ENCODE measurements at regions not wholly inside any gene's neighbourhood (a gene's known extent, or its start where the extent isn't known, plus 50 kb on each side); places are given as distances from the start of the nearest gene placed in this dataset.

DNA sequence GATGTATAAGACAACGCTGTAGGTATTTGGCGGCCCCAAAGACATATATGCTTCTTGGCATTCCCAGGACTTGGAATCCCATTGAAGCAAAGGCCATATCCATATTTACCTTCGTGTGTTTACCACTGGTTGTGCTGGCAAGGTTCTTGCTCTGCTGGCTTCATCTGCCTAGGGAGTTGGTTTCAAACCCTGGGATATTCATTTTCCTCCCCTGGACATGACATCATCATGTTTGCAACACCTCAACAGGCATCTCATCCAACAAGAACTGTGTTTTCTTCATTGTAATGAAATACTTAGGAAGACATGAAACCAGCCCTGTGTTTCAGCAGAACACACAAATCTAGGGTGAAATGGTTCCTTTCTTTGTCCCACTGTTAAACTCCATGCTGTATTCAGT is 77.9 kb upstream of the PHLPP1 start:
- H3K4me1 ChIP-seq = no peaks in the 10 kb centered on the region
- no peak overlapping the region for H3K27ac ChIP-seq
- ATAC-seq = no peak
- H3K27me3 ChIP-seq = no peaks in the 10 kb centered on the region
- no peaks in the 10 kb centered on the region for H3K36me3 ChIP-seq
- H3K9me3 ChIP-seq = no peaks in the 10 kb centered on the region
- H3K4me3 ChIP-seq = no peak overlapping the region
- DNase-seq = no peak
- TF ChIP-seq CTCF (IDR thresholded peaks at IDR 0.05) = no peak
- intact Hi-C loops (cut with DNase I) = no loop called here

GRCh38 chr18:62637807-62638687 is 77.3 kb upstream of the PHLPP1 start:
- ATAC-seq (peak; percentile 77), DNase-seq (no peak)
- intact Hi-C loops (cut with DNase I) = no loop called here
- no peaks in the 10 kb centered on the region for H3K27me3 ChIP-seq
- TF ChIP-seq CTCF (IDR thresholded peaks at IDR 0.05) = peak; percentile 55
- no peak overlapping the region for H3K4me3 ChIP-seq
- H3K9me3 ChIP-seq = no peaks in the 10 kb centered on the region
- no peaks in the 10 kb centered on the region for H3K4me1 ChIP-seq
- H3K36me3 ChIP-seq = no peaks in the 10 kb centered on the region
- no peak overlapping the region for H3K27ac ChIP-seq

GRCh38 chr18:62643181-62643580 is 72.2 kb upstream of the PHLPP1 start:
- Histone ChIP-seq H3K9me3 (no peaks in the 10 kb centered on the region), H3K4me1 (no peaks in the 10 kb centered on the region), H3K36me3 (no peaks in the 10 kb centered on the region), H3K27ac (no peak overlapping the region), H3K4me3 (no peak overlapping the region), H3K27me3 (no peaks in the 10 kb centered on the region)
- intact Hi-C loops (cut with DNase I) = no loop called here
- ATAC-seq (no peak), DNase-seq (no peak)
- no peak for TF ChIP-seq CTCF (IDR thresholded peaks at IDR 0.05)

- no peak for TF ChIP-seq CTCF (IDR thresholded peaks at IDR 0.05)
- Histone ChIP-seq H3K4me3 (no peak overlapping the region), H3K27me3 (no peaks in the 10 kb centered on the region), H3K4me1 (no peaks in the 10 kb centered on the region), H3K27ac (no peak overlapping the region), H3K9me3 (no peaks in the 10 kb centered on the region), H3K36me3 (no peaks in the 10 kb centered on the region)
- DNase-seq (no peak), ATAC-seq (no peak)
- intact Hi-C loops (cut with DNase I) = no loop called here
Measured at GRCh38 chr18:62644773-62645172, 70.6 kb upstream of the PHLPP1 start.

- Histone ChIP-seq H3K4me3 (no peak overlapping the region), H3K27ac (no peak overlapping the region), H3K36me3 (no peaks in the 10 kb centered on the region), H3K9me3 (no peaks in the 10 kb centered on the region), H3K4me1 (no peaks in the 10 kb centered on the region), H3K27me3 (no peaks in the 10 kb centered on the region)
- no peak for DNase-seq
- no peak for TF ChIP-seq CTCF (IDR thresholded peaks at IDR 0.05)
- intact Hi-C loops (cut with DNase I) = no loop called here
- no peak for ATAC-seq
Measured at GRCh38 chr18:62647179-62647578, 68.2 kb upstream of the PHLPP1 start.
